IMR-90 (cell line): ENCODE measurements at regions not wholly inside any gene's neighbourhood (a gene's known extent, or its start where the extent isn't known, plus 50 kb on each side); places are given as distances from the start of the nearest gene placed in this dataset.

Source experiments
- ATAC-seq: fragments of 200-7000 bp; cut with Tn5 transposase; 2 replicates; pipeline ENCODE4 v1.9.1; 2020; ENCODE audit warnings: low read depth, mild to moderate bottlenecking, moderate library complexity
- BruUV-seq: library from RNA; stranded (reverse); fragments of 400-500 nt; replicated peaks from 2 replicates; lab custom pipeline; 2021; lab: Mats Ljungman, UMichigan
- CTCF ChIA-PET: fragments of 300-600 bp; formaldehyde crosslinking; extraction: SDS; loops from one replicate; lab custom pipeline; 2021; ENCODE audit warnings: antibody characterized with exemption; lab: Yijun Ruan, JAX
- POLR2A ChIA-PET: fragments of 300-600 bp; sonication (Branson Sonifier 250); formaldehyde crosslinking; loops from one replicate; lab custom pipeline; 2022; ENCODE audit warnings: antibody characterized with exemption; ENCODE audit not compliant: unreplicated experiment; lab: Charles Lee
- DNase-seq: peaks from one replicate; pipeline ENCODE4 v3.0.0; 2013
- H2AFZ ChIP-seq: replicated peaks from 2 replicates; pipeline ENCODE3; 2013; ENCODE audit warnings: low read length, mild to moderate bottlenecking; ENCODE audit not compliant: poor library complexity
- H2AK5ac ChIP-seq: 2 replicates; pipeline ENCODE4 v1.6.1; 2013; ENCODE audit warnings: low read depth, low read length, inconsistent platforms
- H2AK9ac ChIP-seq: replicated peaks from 2 replicates; pipeline ENCODE3; 2013; ENCODE audit warnings: mild to moderate bottlenecking, low read depth, low read length, moderate library complexity; ENCODE audit not compliant: poor library complexity
- H2BK120ac ChIP-seq: 2 replicates; pipeline ENCODE4 v1.6.1; 2013; ENCODE audit warnings: low read depth, low read length, inconsistent platforms
- H2BK15ac ChIP-seq: 3 replicates; pipeline ENCODE4 v1.6.1; 2013; ENCODE audit warnings: low read depth, low read length, inconsistent platforms
- H2BK20ac ChIP-seq: 2 replicates; pipeline ENCODE4 v1.6.1; 2013; ENCODE audit warnings: low read depth, mild to moderate bottlenecking, inconsistent platforms, low read length, moderate library complexity
- H2BK5ac ChIP-seq: 2 replicates; pipeline ENCODE4 v1.6.1; 2013; ENCODE audit warnings: mild to moderate bottlenecking, low read depth, low read length, inconsistent platforms; ENCODE audit not compliant: poor library complexity, severe bottlenecking
- H3K14ac ChIP-seq: replicated peaks from 2 replicates; pipeline ENCODE4 v1.6.1; 2013; ENCODE audit warnings: low read depth, low read length, inconsistent platforms
- H3K18ac ChIP-seq: 2 replicates; pipeline ENCODE4 v1.6.1; 2013; ENCODE audit warnings: low read depth, low read length, control low read depth
- H3K23ac ChIP-seq: 2 replicates; pipeline ENCODE4 v1.6.1; 2013; ENCODE audit warnings: low read depth, low read length, inconsistent platforms
- H3K27ac ChIP-seq: 2 replicates; pipeline ENCODE4 v1.5.1; 2013; ENCODE audit warnings: mild to moderate bottlenecking, control low read depth, low read length; ENCODE audit not compliant: insufficient read depth
- H3K27me3 ChIP-seq: 2 replicates; pipeline ENCODE4 v1.6.1; 2013; ENCODE audit warnings: low read length; ENCODE audit not compliant: control insufficient read depth, insufficient read depth
- H3K36me3 ChIP-seq: 2 replicates; pipeline ENCODE4 v1.6.1; 2013; ENCODE audit warnings: low read length, mixed read lengths; ENCODE audit not compliant: control insufficient read depth, insufficient read depth
- H3K4ac ChIP-seq: 2 replicates; pipeline ENCODE4 v1.6.1; 2013; ENCODE audit warnings: low read depth, low read length, inconsistent platforms
- H3K4me1 ChIP-seq: 2 replicates; pipeline ENCODE4 v1.6.1; 2013; ENCODE audit warnings: low read length, mixed read lengths; ENCODE audit not compliant: control insufficient read depth, insufficient read depth
- H3K4me2 ChIP-seq: 2 replicates; pipeline ENCODE4 v1.6.1; 2013; ENCODE audit warnings: low read depth, mild to moderate bottlenecking, control low read depth, low read length, moderate library complexity
- H3K4me3 ChIP-seq: 2 replicates; pipeline ENCODE4 v1.5.1; 2013; ENCODE audit warnings: low read depth, mild to moderate bottlenecking, control low read depth, low read length, moderate library complexity; ENCODE audit not compliant: insufficient read depth
- H3K56ac ChIP-seq: 2 replicates; pipeline ENCODE4 v1.6.1; 2013; ENCODE audit warnings: low read length, inconsistent platforms; ENCODE audit not compliant: insufficient read depth; ENCODE audit errors: extremely low read depth
- H3K79me1 ChIP-seq, 2 experiments: 2 replicates each; pipeline ENCODE4 v1.6.1; 2013; ENCODE audit warnings: low read length in 2 of 2, inconsistent platforms in 1 of 2, low read depth in 1 of 2
- H3K9ac ChIP-seq: 2 replicates; pipeline ENCODE4 v1.6.1; 2013; ENCODE audit warnings: low read depth, low read length, control low read depth
- H3K9me1 ChIP-seq: 2 replicates; pipeline ENCODE4 v1.6.1; 2013; ENCODE audit warnings: low read length, inconsistent platforms; ENCODE audit not compliant: insufficient read depth
- H3K9me3 ChIP-seq: 2 replicates; pipeline ENCODE4 v1.6.1; 2013; ENCODE audit warnings: low read length; ENCODE audit not compliant: control insufficient read depth, insufficient read depth
- H4K20me1 ChIP-seq: 2 replicates; pipeline ENCODE4 v1.6.1; 2013; ENCODE audit warnings: low read length, inconsistent platforms; ENCODE audit not compliant: insufficient read depth
- H4K5ac ChIP-seq: 2 replicates; pipeline ENCODE4 v1.6.1; 2013; ENCODE audit warnings: mild to moderate bottlenecking, low read depth, low read length, control low read depth
- H4K8ac ChIP-seq, 2 experiments: 2 replicates each; pipeline ENCODE4 v1.6.1; 2013; ENCODE audit warnings: low read depth in 2 of 2, low read length in 2 of 2, control low read depth in 1 of 2, inconsistent platforms in 1 of 2
- H4K91ac ChIP-seq: 2 replicates; pipeline ENCODE4 v1.6.1; 2013; ENCODE audit warnings: low read depth, low read length, inconsistent platforms; ENCODE audit not compliant: insufficient read depth
- BHLHE40 ChIP-seq: fragments of 150-350 bp; IDR thresholded peaks from 2 replicates; pipeline ENCODE4 v1.6.1; 2016; ENCODE audit warnings: mild to moderate bottlenecking, low read depth, low read length
- FOS ChIP-seq: fragments of 150-350 bp; IDR thresholded peaks from 2 replicates; pipeline ENCODE4 v1.6.1; 2016; ENCODE audit warnings: low read depth, low read length
- MAZ ChIP-seq: IDR thresholded peaks from 2 replicates; pipeline ENCODE4 v1.6.1; 2012; ENCODE audit warnings: low read depth, mild to moderate bottlenecking, low read length, improper control_type of control experiment, moderate library complexity, borderline replicate concordance
- RAD21 ChIP-seq: IDR thresholded peaks from 2 replicates; pipeline ENCODE4 v1.6.1; 2012; ENCODE audit warnings: low read length, improper control_type of control experiment
- SMC3 ChIP-seq: fragments of 150-350 bp; IDR thresholded peaks from 2 replicates; pipeline ENCODE4 v1.6.1; 2016; ENCODE audit warnings: low read depth, mild to moderate bottlenecking, antibody characterized with exemption, low read length, moderate library complexity
- WGBS, 2 experiments: methylation state at CpG; one replicate each; pipeline versions ENCODE4 v1.1.5 to v1.1.7; 2013; ENCODE audit warnings: missing lambda C conversion rate in 2 of 2; ENCODE audit not compliant: insufficient read length in 1 of 2; ENCODE audit errors: extremely low coverage in 2 of 2; 5-methylcytosine and 5-hydroxymethylcytosine counted together
- dilution Hi-C: fragments of 300-500 bp; cut with HindIII; formaldehyde crosslinking; loops from one replicate; pipeline ENCODE4 v1.14.3; 2018; ENCODE audit warnings: low sequenced_read_pairs; ENCODE audit not compliant: unreplicated experiment
- in situ Hi-C: fragments of 300-500 bp; cut with MboI; formaldehyde crosslinking; loops from 3 replicates; pipeline ENCODE4 v1.14.3; 2019; ENCODE audit warnings: low sequenced_read_pairs, inconsistent platforms, mixed read lengths
- intact Hi-C: fragments of 100-400 bp; cut with micrococcal nuclease; formaldehyde crosslinking; loops from 2 replicates; pipeline ENCODE4 v1.10.0; 2022
- TF ChIP-seq, protein P1 (sequence below): conservative IDR thresholded peaks from 2 replicates; pipeline ENCODE4 v1.5.1; 2012; ENCODE audit warnings: mild to moderate bottlenecking, low read depth, low read length, improper control_type of control experiment

DNA sequence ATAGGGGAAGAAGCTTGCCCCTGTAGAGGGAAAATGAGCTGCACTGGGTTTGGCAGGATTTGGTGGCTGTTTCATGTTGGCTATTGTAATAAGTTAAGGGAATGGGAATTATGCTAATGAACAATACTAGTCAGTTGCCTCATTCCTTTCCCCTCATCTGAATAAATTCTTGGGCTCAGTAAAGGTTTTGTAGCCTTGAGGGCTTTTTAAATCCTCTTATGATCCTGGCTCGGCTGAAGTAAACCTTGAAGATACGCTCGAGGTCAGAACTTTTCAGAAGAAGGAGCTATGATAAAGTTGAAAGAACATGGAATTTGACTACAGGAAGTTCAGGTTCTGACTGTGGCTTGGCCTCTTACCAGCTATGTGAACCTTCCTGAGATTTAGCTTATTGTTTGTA lies 448.7 kb downstream of the RAB38 start:
- in situ Hi-C loops (no loop called here), intact Hi-C loops (no loop called here), dilution Hi-C loops (no loop called here)
- Histone ChIP-seq H3K27ac (no peak overlapping the region), H3K4me1 (no peaks in the 10 kb centered on the region), H3K4me2 (no peak overlapping the region), H2BK20ac (no peak overlapping the region), H2AFZ (no peak overlapping the region), H3K18ac (no peak overlapping the region), H4K91ac (no peak overlapping the region), H2BK120ac (no peak overlapping the region), H3K56ac (no peak overlapping the region), H2AK9ac (no peak overlapping the region), H4K8ac (no peak overlapping the region), H3K4me3 (no peak overlapping the region), H4K20me1 (no peaks in the 10 kb centered on the region), H3K4ac (no peak overlapping the region), H2BK15ac (no peak overlapping the region), H3K27me3 (no peaks in the 10 kb centered on the region), H2AK5ac (no peak overlapping the region), H3K79me1 (no peaks in the 10 kb centered on the region), H3K9me1 (no peaks in the 10 kb centered on the region), H2BK5ac (no peak overlapping the region), H3K14ac (no peak overlapping the region), H4K5ac (no peak overlapping the region), H3K36me3 (no peaks in the 10 kb centered on the region), H3K23ac (no peak overlapping the region), H3K9ac (no peak overlapping the region), H3K9me3 (no peaks in the 10 kb centered on the region)
- no CpG with 5 or more reads among the region's 3 CpGs for WGBS, 2 experiments
- DNase-seq: no peak
- ATAC-seq: no peak
- CTCF ChIA-PET: interaction anchor here (0.6 kb wide), 1 partner anchor 225 kb away, joined by 3 read pairs; no protein-coding TSS in a partner anchor
- BruUV-seq: no TSS peak
- no peak for TF ChIP-seq FOS
- TF ChIP-seq SMC3: no peak
- no peak for TF ChIP-seq MAZ
- no peak for TF ChIP-seq BHLHE40
- no peak for TF ChIP-seq RAD21
- TF ChIP-seq, protein P1, sequence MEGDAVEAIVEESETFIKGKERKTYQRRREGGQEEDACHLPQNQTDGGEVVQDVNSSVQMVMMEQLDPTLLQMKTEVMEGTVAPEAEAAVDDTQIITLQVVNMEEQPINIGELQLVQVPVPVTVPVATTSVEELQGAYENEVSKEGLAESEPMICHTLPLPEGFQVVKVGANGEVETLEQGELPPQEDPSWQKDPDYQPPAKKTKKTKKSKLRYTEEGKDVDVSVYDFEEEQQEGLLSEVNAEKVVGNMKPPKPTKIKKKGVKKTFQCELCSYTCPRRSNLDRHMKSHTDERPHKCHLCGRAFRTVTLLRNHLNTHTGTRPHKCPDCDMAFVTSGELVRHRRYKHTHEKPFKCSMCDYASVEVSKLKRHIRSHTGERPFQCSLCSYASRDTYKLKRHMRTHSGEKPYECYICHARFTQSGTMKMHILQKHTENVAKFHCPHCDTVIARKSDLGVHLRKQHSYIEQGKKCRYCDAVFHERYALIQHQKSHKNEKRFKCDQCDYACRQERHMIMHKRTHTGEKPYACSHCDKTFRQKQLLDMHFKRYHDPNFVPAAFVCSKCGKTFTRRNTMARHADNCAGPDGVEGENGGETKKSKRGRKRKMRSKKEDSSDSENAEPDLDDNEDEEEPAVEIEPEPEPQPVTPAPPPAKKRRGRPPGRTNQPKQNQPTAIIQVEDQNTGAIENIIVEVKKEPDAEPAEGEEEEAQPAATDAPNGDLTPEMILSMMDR: no peak
- POLR2A ChIA-PET: no interaction called here
